HCT116 (cell line): ENCODE measurements at regions not wholly inside any gene's neighbourhood (a gene's known extent, or its start where the extent isn't known, plus 50 kb on each side); places are given as distances from the start of the nearest gene placed in this dataset.

Experiments used
- ATAC-seq: fragments of 200-7000 bp; cut with Tn5 transposase; 2 replicates; pipeline ENCODE4 v1.9.1; 2020; ENCODE audit warnings: mild to moderate bottlenecking, moderate library complexity
- BruUV-seq: library from RNA; stranded (reverse); fragments of 400-500 nt; replicated peaks from 2 replicates; lab custom pipeline; 2021; lab: Mats Ljungman, UMichigan
- CTCF ChIA-PET: fragments of 300-600 bp; sonication (Branson Sonifier 250); formaldehyde crosslinking; loops from one replicate; lab custom pipeline; 2021; ENCODE audit warnings: antibody characterized with exemption; lab: Charles Lee
- POLR2A ChIA-PET: fragments of 300-600, 350-600 bp; sonication (Branson Sonifier 250); formaldehyde crosslinking; loops from one replicate; lab custom pipeline; 2021; ENCODE audit warnings: antibody characterized with exemption; lab: Charles Lee
- RAD21 ChIA-PET, 2 experiments: fragments of 300-600 bp; sonication (Branson Sonifier 250); formaldehyde crosslinking; loops; one replicate each; lab custom pipeline; 2023; ENCODE audit warnings: low total read pairs in 2 of 2; ENCODE audit not compliant: uncharacterized antibody in 2 of 2, unreplicated experiment in 2 of 2, low non-redundant PET in 1 of 2; lab: Charles Lee
- DNase-seq: peaks from one replicate; pipeline ENCODE4 v3.0.0-alpha.2; 2010; ENCODE audit warnings: low read depth, low spot score
- H2AFZ ChIP-seq: fragments of 200-600 bp; shearing (Covaris generic), sonication (generic); 2 replicates; pipeline ENCODE4 v1.6.1; 2017; ENCODE audit warnings: low read depth, mixed run types, mixed read lengths, antibody characterized with exemption, low read length; ENCODE audit not compliant: poor library complexity, severe bottlenecking
- H3K27ac ChIP-seq: 2 replicates; pipeline ENCODE4 v1.5.1; 2012; ENCODE audit warnings: low read depth, low read length
- H3K27me3 ChIP-seq: fragments of 200-600 bp; sonication (generic); 2 replicates; pipeline ENCODE4 v1.6.1; 2016; ENCODE audit warnings: mixed run types, low read length, mixed read lengths; ENCODE audit not compliant: insufficient read depth
- H3K36me3 ChIP-seq, 2 experiments: fragments of 200-500 bp in 1 of 2; fragments of 200-600 bp in 1 of 2; sonication (Bioruptor generic) in 1 of 2; sonication (generic) in 1 of 2; 2 replicates each; pipeline versions ENCODE4 v1.5.1 to v1.6.1; 2014 to 2016; ENCODE audit warnings: low read length in 2 of 2, inconsistent platforms in 1 of 2, mixed read lengths in 1 of 2, mixed run types in 1 of 2; ENCODE audit not compliant: insufficient read depth in 2 of 2, control insufficient read depth in 1 of 2
- H3K4me1 ChIP-seq, 2 experiments: fragments of 200-600 bp in 1 of 2; sonication (generic) in 1 of 2; 2 replicates each; pipeline versions ENCODE4 v1.5.1 to v1.6.1; 2012 to 2017; ENCODE audit warnings: low read length in 2 of 2, inconsistent platforms in 1 of 2, mild to moderate bottlenecking in 1 of 2, mixed read lengths in 1 of 2, mixed run types in 1 of 2, moderate library complexity in 1 of 2; ENCODE audit not compliant: insufficient read depth in 2 of 2, control insufficient read depth in 1 of 2
- H3K4me2 ChIP-seq: fragments of 200-600 bp; sonication (generic); 2 replicates; pipeline ENCODE4 v1.6.1; 2017; ENCODE audit warnings: mixed run types, low read length, mixed read lengths
- H3K4me3 ChIP-seq, 2 experiments: fragments of 200-600 bp in 1 of 2; sonication (generic) in 1 of 2; replicated peaks in 1 of 2; 2 replicates each; pipeline ENCODE4 v1.5.1; 2011 to 2016; ENCODE audit warnings: low read length in 2 of 2, control low read depth in 1 of 2, low read depth in 1 of 2, mild to moderate bottlenecking in 1 of 2, mixed read lengths in 1 of 2, mixed run types in 1 of 2
- H3K79me2 ChIP-seq: fragments of 200-600 bp; sonication (generic); 2 replicates; pipeline ENCODE4 v1.6.1; 2017; ENCODE audit warnings: mild to moderate bottlenecking, mixed run types, low read length, moderate library complexity, mixed read lengths; ENCODE audit not compliant: insufficient read depth
- H3K9ac ChIP-seq: fragments of 200-600 bp; sonication (generic); 2 replicates; pipeline ENCODE4 v1.6.1; 2016; ENCODE audit warnings: low read length, mixed read lengths
- H3K9me2 ChIP-seq: fragments of 200-600 bp; sonication (generic), shearing (Covaris generic); 2 replicates; pipeline ENCODE4 v1.6.1; 2017; ENCODE audit warnings: mixed run types, mild to moderate bottlenecking, moderate library complexity; ENCODE audit not compliant: insufficient read depth
- H3K9me3 ChIP-seq, 2 experiments: fragments of 200-500 bp in 1 of 2; fragments of 200-600 bp in 1 of 2; sonication (Bioruptor generic) in 1 of 2; sonication (generic) in 1 of 2; 2 replicates each; pipeline ENCODE4 v1.6.1; 2014 to 2017; ENCODE audit warnings: low read length in 2 of 2, mixed read lengths in 2 of 2, inconsistent platforms in 1 of 2, low read depth in 1 of 2, mild to moderate bottlenecking in 1 of 2, mixed run types in 1 of 2, moderate library complexity in 1 of 2; ENCODE audit not compliant: control insufficient read depth in 1 of 2, insufficient read depth in 1 of 2
- H4K20me1 ChIP-seq: fragments of 200-600 bp; sonication (generic), shearing (Covaris generic); 2 replicates; pipeline ENCODE4 v1.6.1; 2017; ENCODE audit warnings: mixed run types, mild to moderate bottlenecking, moderate library complexity; ENCODE audit not compliant: insufficient read depth
- CTCF ChIP-seq, 3 experiments: fragments of 200-600 bp in 1 of 3; sonication (generic) in 1 of 3; IDR thresholded peaks in 2 of 3; conservative IDR thresholded peaks in 1 of 3; 2 replicates each; pipeline ENCODE4 v1.5.1; 2012 to 2017; ENCODE audit warnings: low read depth in 2 of 3, low read length in 2 of 3, antibody characterized with exemption in 1 of 3, borderline replicate concordance in 1 of 3, control low read depth in 1 of 3, mild to moderate bottlenecking in 1 of 3, mixed read lengths in 1 of 3, mixed run types in 1 of 3, moderate library complexity in 1 of 3; ENCODE audit not compliant: insufficient read depth in 1 of 3
- EGR1 ChIP-seq: IDR thresholded peaks from 2 replicates; pipeline ENCODE4 v1.6.1; 2012; ENCODE audit warnings: low read depth
- ELF1 ChIP-seq: IDR thresholded peaks from 2 replicates; pipeline ENCODE4 v1.6.1; 2012; ENCODE audit warnings: low read depth, borderline replicate concordance
- EZH2 ChIP-seq: fragments of 200-600 bp; sonication (generic); IDR thresholded peaks from 2 replicates; pipeline ENCODE4 v1.6.1; 2017; ENCODE audit warnings: antibody characterized with exemption, mixed run types
- EZH2phosphoT487 ChIP-seq: fragments of 200-600 bp; IDR thresholded peaks from 2 replicates; pipeline ENCODE4 v1.6.1; 2018; ENCODE audit warnings: antibody characterized with exemption, borderline replicate concordance
- FOSL1 ChIP-seq: IDR thresholded peaks from 2 replicates; pipeline ENCODE4 v1.6.1; 2012; ENCODE audit warnings: low read depth
- JUND ChIP-seq: IDR thresholded peaks from 2 replicates; pipeline ENCODE4 v1.6.1; 2012
- MAX ChIP-seq: IDR thresholded peaks from 2 replicates; pipeline ENCODE4 v1.6.1; 2012
- POLR2A ChIP-seq: IDR thresholded peaks from 2 replicates; pipeline ENCODE4 v1.7.0; 2011; ENCODE audit warnings: borderline replicate concordance; ENCODE audit not compliant: insufficient read depth, insufficient read length; ENCODE audit errors: extremely low read depth
- POLR2AphosphoS5 ChIP-seq: IDR thresholded peaks from 2 replicates; pipeline ENCODE4 v1.6.1; 2011; ENCODE audit warnings: mild to moderate bottlenecking, low read depth, low read length, moderate library complexity
- RAD21 ChIP-seq: IDR thresholded peaks from 2 replicates; pipeline ENCODE4 v1.6.1; 2012; ENCODE audit warnings: low read depth, mild to moderate bottlenecking
- SIN3A ChIP-seq: IDR thresholded peaks from 2 replicates; pipeline ENCODE4 v1.6.1; 2012; ENCODE audit warnings: low read depth
- SP1 ChIP-seq: IDR thresholded peaks from 2 replicates; pipeline ENCODE4 v1.6.1; 2012; ENCODE audit warnings: low read depth
- YY1 ChIP-seq: IDR thresholded peaks from 2 replicates; pipeline ENCODE4 v1.6.1; 2011; ENCODE audit warnings: low read length, low read depth, moderate library complexity, mild to moderate bottlenecking; ENCODE audit not compliant: insufficient replicate concordance; ENCODE audit errors: extremely low read depth
- ZFX ChIP-seq: fragments of 450-650 bp; IDR thresholded peaks from 2 replicates; pipeline ENCODE4 v1.6.1; 2017
- ZNF274 ChIP-seq: fragments of 200-500 bp; sonication (Bioruptor generic); IDR thresholded peaks from 2 replicates; pipeline ENCODE4 v1.6.1; 2014; ENCODE audit warnings: mild to moderate bottlenecking, low read depth, low read length, inconsistent platforms
- intact Hi-C: fragments of 100-400 bp; cut with micrococcal nuclease; formaldehyde crosslinking; loops from 2 replicates; pipeline ENCODE4 v1.10.0; 2022
- TF ChIP-seq, protein P1 (sequence below): IDR thresholded peaks from 2 replicates; pipeline ENCODE4 v1.6.1; 2012; ENCODE audit warnings: low read depth

DNA sequence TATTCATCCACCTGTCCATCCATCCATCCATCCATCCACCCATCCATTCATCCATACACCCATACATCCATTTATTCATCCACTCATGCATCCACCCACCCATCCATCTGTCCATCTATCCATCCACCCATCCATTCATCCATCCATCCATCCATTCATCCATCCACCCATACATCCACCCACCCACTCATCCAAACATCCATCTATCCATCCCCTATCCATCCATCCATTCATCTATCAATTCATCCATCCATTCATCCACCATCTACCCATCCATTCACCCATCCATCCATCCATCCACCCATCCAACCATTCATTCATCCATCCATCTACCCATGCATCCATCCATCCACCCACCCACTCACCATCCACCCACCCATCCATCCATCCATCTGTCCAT is 142.6 kb upstream of the SFSWAP start:
- BruUV-seq: no TSS peak
- intact Hi-C loops: loop anchor here (5.0 kb wide), 1 partner anchor 466 kb away; no protein-coding TSS in a partner anchor
- no peaks in the 10 kb centered on the region for H3K9me3 ChIP-seq
- ATAC-seq (no peak), DNase-seq (no peak)
- RAD21 ChIA-PET: no interaction called here
- POLR2A ChIA-PET: no interaction called here
- no peaks in the 10 kb centered on the region for H3K9me2 ChIP-seq
- H3K27me3 ChIP-seq: peaks cover 25% of the 10 kb centered on the region
- H3K4me2 ChIP-seq: no peak overlapping the region
- no peak overlapping the region for H2AFZ ChIP-seq
- no peak for TF ChIP-seq POLR2A
- no peak for TF ChIP-seq JUND
- no peak for TF ChIP-seq SP1
- TF ChIP-seq, protein P1, sequence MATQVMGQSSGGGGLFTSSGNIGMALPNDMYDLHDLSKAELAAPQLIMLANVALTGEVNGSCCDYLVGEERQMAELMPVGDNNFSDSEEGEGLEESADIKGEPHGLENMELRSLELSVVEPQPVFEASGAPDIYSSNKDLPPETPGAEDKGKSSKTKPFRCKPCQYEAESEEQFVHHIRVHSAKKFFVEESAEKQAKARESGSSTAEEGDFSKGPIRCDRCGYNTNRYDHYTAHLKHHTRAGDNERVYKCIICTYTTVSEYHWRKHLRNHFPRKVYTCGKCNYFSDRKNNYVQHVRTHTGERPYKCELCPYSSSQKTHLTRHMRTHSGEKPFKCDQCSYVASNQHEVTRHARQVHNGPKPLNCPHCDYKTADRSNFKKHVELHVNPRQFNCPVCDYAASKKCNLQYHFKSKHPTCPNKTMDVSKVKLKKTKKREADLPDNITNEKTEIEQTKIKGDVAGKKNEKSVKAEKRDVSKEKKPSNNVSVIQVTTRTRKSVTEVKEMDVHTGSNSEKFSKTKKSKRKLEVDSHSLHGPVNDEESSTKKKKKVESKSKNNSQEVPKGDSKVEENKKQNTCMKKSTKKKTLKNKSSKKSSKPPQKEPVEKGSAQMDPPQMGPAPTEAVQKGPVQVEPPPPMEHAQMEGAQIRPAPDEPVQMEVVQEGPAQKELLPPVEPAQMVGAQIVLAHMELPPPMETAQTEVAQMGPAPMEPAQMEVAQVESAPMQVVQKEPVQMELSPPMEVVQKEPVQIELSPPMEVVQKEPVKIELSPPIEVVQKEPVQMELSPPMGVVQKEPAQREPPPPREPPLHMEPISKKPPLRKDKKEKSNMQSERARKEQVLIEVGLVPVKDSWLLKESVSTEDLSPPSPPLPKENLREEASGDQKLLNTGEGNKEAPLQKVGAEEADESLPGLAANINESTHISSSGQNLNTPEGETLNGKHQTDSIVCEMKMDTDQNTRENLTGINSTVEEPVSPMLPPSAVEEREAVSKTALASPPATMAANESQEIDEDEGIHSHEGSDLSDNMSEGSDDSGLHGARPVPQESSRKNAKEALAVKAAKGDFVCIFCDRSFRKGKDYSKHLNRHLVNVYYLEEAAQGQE: no peak
- TF ChIP-seq ELF1: no peak
- TF ChIP-seq MAX: no peak
- H3K36me3 ChIP-seq: no peaks in the 10 kb centered on the region
- H3K27ac ChIP-seq: no peak overlapping the region
- no peaks in the 10 kb centered on the region for H3K79me2 ChIP-seq
- no peaks in the 10 kb centered on the region for H4K20me1 ChIP-seq
- H3K4me1 ChIP-seq: no peaks in the 10 kb centered on the region
- H3K9ac ChIP-seq: no peak overlapping the region
- H3K4me3 ChIP-seq: no peak overlapping the region
- CTCF ChIA-PET: no interaction called here

GRCh38 chr12:131570596-131570995 is 140.3 kb upstream of the SFSWAP start:
- CTCF ChIA-PET: no interaction called here
- BruUV-seq: no TSS peak
- TF ChIP-seq ZNF274 (no peak), EZH2phosphoT487 (no peak), EGR1 (no peak), RAD21 (no peak), ZFX (no peak), FOSL1 (no peak), JUND (no peak), CTCF (IDR thresholded peaks at IDR 0.05 in 2 of 3, conservative IDR thresholded peaks at IDR 0.05 in 1 of 3; ENCODE audit: borderline replicate concordance in 1 of 3, insufficient read depth in 1 of 3, low read depth in 2 of 3, low read length in 2 of 3) (no peak), EZH2 (no peak), ELF1 (no peak), SIN3A (no peak), YY1 (no peak), MAX (no peak), POLR2AphosphoS5 (no peak)

More at GRCh38 chr12:131570596-131570995, 140.3 kb upstream of the SFSWAP start:
- Histone ChIP-seq H3K9ac (no peak overlapping the region), H3K36me3 (no peaks in the 10 kb centered on the region), H4K20me1 (no peaks in the 10 kb centered on the region), H3K4me2 (no peak overlapping the region), H3K9me2 (no peaks in the 10 kb centered on the region), H2AFZ (no peak overlapping the region), H3K27me3 (peaks cover 40% of the 10 kb centered on the region), H3K9me3 (no peaks in the 10 kb centered on the region), H3K4me1 (no peaks in the 10 kb centered on the region), H3K27ac (no peak overlapping the region), H3K79me2 (no peaks in the 10 kb centered on the region), H3K4me3 (no peak overlapping the region)
- ChIA-PET RAD21 (no interaction called here), POLR2A (no interaction called here)
- ATAC-seq: no peak
- intact Hi-C loops: no loop called here
- no peak for DNase-seq
